DND-41 (cell line): ENCODE measurements at regions not wholly inside any gene's neighbourhood (a gene's known extent, or its start where the extent isn't known, plus 50 kb on each side); places are given as distances from the start of the nearest gene placed in this dataset.

Experiments
- CTCF ChIP-seq: IDR thresholded peaks from 2 replicates; pipeline ENCODE4 v1.5.1; 2012; ENCODE audit warnings: borderline replicate concordance, low read length, moderate library complexity, mild to moderate bottlenecking; ENCODE audit not compliant: poor library complexity, severe bottlenecking; ENCODE audit errors: extremely low read depth
- EZH2 ChIP-seq: IDR thresholded peaks from 3 replicates; pipeline ENCODE4 v1.6.1; 2012; ENCODE audit warnings: borderline replicate concordance, low read depth, mild to moderate bottlenecking, moderate library complexity, low read length, inconsistent platforms; ENCODE audit not compliant: severe bottlenecking

- TF ChIP-seq EZH2 (no peak), CTCF (no peak)
These were observed 110.7 kb upstream of the ZEB2 start for GRCh38 chr2:144630459-144631215.
